Endothelial cell of umbilical vein (primary cell): ENCODE measurements at regions not wholly inside any gene's neighbourhood (a gene's known extent, or its start where the extent isn't known, plus 50 kb on each side); places are given as distances from the start of the nearest gene placed in this dataset.

Source experiments
- BruUV-seq: library from RNA; stranded (reverse); fragments of 400-500 nt; replicated peaks from 2 replicates; lab custom pipeline; 2021; lab: Mats Ljungman, UMichigan
- CTCF ChIA-PET: fragments of 300-600, 350-600 bp; sonication (Branson Sonifier 250); formaldehyde crosslinking; loops from one replicate; lab custom pipeline; 2021; ENCODE audit warnings: antibody characterized with exemption, inconsistent platforms; lab: Charles Lee
- POLR2A ChIA-PET: fragments of 300-600, 350-600 bp; sonication (Branson Sonifier 250); formaldehyde crosslinking; loops from one replicate; lab custom pipeline; 2021; ENCODE audit warnings: antibody characterized with exemption, inconsistent platforms; lab: Charles Lee
- DNase-seq: peaks from one replicate; pipeline ENCODE4 v3.0.0-alpha.2; 2011; ENCODE audit warnings: low read depth, low spot score
- FAIRE-seq: peaks from 2 replicates; lab custom pipeline; 2011; peaks lifted over from hg19 to GRCh38; lab: Jason Lieb, UNC
- H2AFZ ChIP-seq: 2 replicates; pipeline ENCODE4 v1.6.0; 2012; ENCODE audit warnings: low read depth, low read length, control low read depth, inconsistent platforms
- H3K27ac ChIP-seq: 2 replicates; pipeline ENCODE4 v1.5.1; 2011; ENCODE audit warnings: low read depth, mild to moderate bottlenecking, control low read depth, low read length, moderate library complexity; ENCODE audit not compliant: insufficient read depth
- H3K27me3 ChIP-seq, 2 experiments: 2 replicates each; pipeline versions ENCODE4 v1.6.0 to v1.6.1; 2011; ENCODE audit warnings: low read length in 2 of 2, mixed read lengths in 1 of 2; ENCODE audit not compliant: control insufficient read depth in 2 of 2, insufficient read depth in 2 of 2
- H3K36me3 ChIP-seq, 2 experiments: 2 replicates in 1 of 2; 3 replicates in 1 of 2; pipeline ENCODE4 v1.5.1; 2011; ENCODE audit warnings: low read length in 2 of 2, mild to moderate bottlenecking in 1 of 2, moderate library complexity in 1 of 2; ENCODE audit not compliant: control insufficient read depth in 2 of 2, insufficient read depth in 2 of 2; ENCODE audit errors: extremely low read depth in 1 of 2
- H3K4me1 ChIP-seq: 3 replicates; pipeline ENCODE4 v1.5.1; 2011; ENCODE audit warnings: mild to moderate bottlenecking, low read length; ENCODE audit not compliant: control insufficient read depth, insufficient read depth; ENCODE audit errors: extremely low read depth
- H3K4me2 ChIP-seq: 2 replicates; pipeline ENCODE4 v1.6.1; 2011; ENCODE audit warnings: low read length, control low read depth, mixed read lengths; ENCODE audit not compliant: insufficient read depth
- H3K4me3 ChIP-seq, 3 experiments: fragments of 200-600 bp in 1 of 3; sonication (generic), shearing (Covaris generic) in 1 of 3; replicated peaks in 1 of 3; 2 replicates each; pipeline ENCODE4 v1.5.1; 2011 to 2016; ENCODE audit warnings: control low read depth in 3 of 3, low read length in 3 of 3, mild to moderate bottlenecking in 2 of 3, inconsistent platforms in 1 of 3, low read depth in 1 of 3, moderate library complexity in 1 of 3; ENCODE audit not compliant: insufficient read depth in 1 of 3
- H3K79me2 ChIP-seq: 2 replicates; pipeline ENCODE4 v1.6.0; 2012; ENCODE audit warnings: low read length, inconsistent platforms; ENCODE audit not compliant: control insufficient read depth, insufficient read depth
- H3K9ac ChIP-seq: replicated peaks from 2 replicates; pipeline ENCODE3; 2011; ENCODE audit warnings: low read length, control low read depth; ENCODE audit not compliant: insufficient read depth; ENCODE audit errors: extremely low read depth
- H3K9me1 ChIP-seq: replicated peaks from 3 replicates; pipeline ENCODE4 v1.6.0; 2011; ENCODE audit warnings: mild to moderate bottlenecking, low read length; ENCODE audit not compliant: control insufficient read depth, insufficient read depth; ENCODE audit errors: extremely low read depth
- H3K9me3 ChIP-seq: replicated peaks from 2 replicates; pipeline ENCODE4 v1.5.1; 2012; ENCODE audit warnings: low read length, inconsistent platforms; ENCODE audit not compliant: control insufficient read depth, insufficient read depth
- H4K20me1 ChIP-seq: replicated peaks from 2 replicates; pipeline ENCODE3; 2011; ENCODE audit warnings: mild to moderate bottlenecking, low read length; ENCODE audit not compliant: control insufficient read depth, insufficient read depth; ENCODE audit errors: extremely low read depth
- CTCF ChIP-seq, 2 donors: IDR thresholded peaks; 1 replicate in 1 of 2; 2 replicates in 1 of 2; pipeline ENCODE4 v1.5.1; 2011; ENCODE audit warnings: low read length in 2 of 2, mild to moderate bottlenecking in 2 of 2, moderate library complexity in 2 of 2, control low read depth in 1 of 2, inconsistent platforms in 1 of 2, low read depth in 1 of 2; ENCODE audit not compliant: insufficient read depth in 1 of 2; ENCODE audit errors: extremely low read depth in 1 of 2
- EZH2 ChIP-seq: IDR thresholded peaks from 2 replicates; pipeline ENCODE4 v1.6.1; 2012; ENCODE audit warnings: borderline replicate concordance, low read depth, mild to moderate bottlenecking, moderate library complexity, low read length, inconsistent platforms; ENCODE audit not compliant: severe bottlenecking
- FOS ChIP-seq: IDR thresholded peaks from 2 replicates; pipeline ENCODE4 v1.6.1; 2011; ENCODE audit warnings: mild to moderate bottlenecking, low read length, moderate library complexity, borderline replicate concordance; ENCODE audit not compliant: insufficient read depth
- GATA2 ChIP-seq: IDR thresholded peaks from 2 replicates; pipeline ENCODE4 v1.7.0; 2011; ENCODE audit warnings: low read depth, mild to moderate bottlenecking, moderate library complexity, mixed read lengths, low read length; ENCODE audit not compliant: insufficient read length, insufficient read depth
- JUN ChIP-seq: IDR thresholded peaks from 2 replicates; pipeline ENCODE4 v1.6.1; 2011; ENCODE audit warnings: borderline replicate concordance, low read depth; ENCODE audit not compliant: insufficient read length, insufficient read depth
- MAX ChIP-seq: IDR thresholded peaks from 2 replicates; pipeline ENCODE4 v1.6.1; 2011; ENCODE audit not compliant: insufficient read depth, insufficient read length
- MYC ChIP-seq: IDR thresholded peaks from one replicate; pipeline ENCODE4 v1.6.1; 2011; ENCODE audit warnings: mild to moderate bottlenecking, low read depth, low read length
- POLR2A ChIP-seq: IDR thresholded peaks from 2 replicates; pipeline ENCODE4 v1.6.1; 2012; ENCODE audit warnings: low read depth, mild to moderate bottlenecking, control low read depth, low read length
- POLR2AphosphoS5 ChIP-seq: IDR thresholded peaks from 2 replicates; pipeline ENCODE4 v1.6.1; 2012; ENCODE audit warnings: low read depth, mild to moderate bottlenecking, control low read depth, low read length, moderate library complexity; ENCODE audit not compliant: insufficient read depth
- dilution Hi-C: fragments of 300-500 bp; cut with MboI; formaldehyde crosslinking; loops from one replicate; pipeline ENCODE4 v1.15.0; 2019; ENCODE audit warnings: low sequenced_read_pairs; ENCODE audit not compliant: extremely low pct_ligation_motif_present
- intact Hi-C: fragments of 100-400 bp; cut with micrococcal nuclease; formaldehyde crosslinking; loops from one replicate; pipeline ENCODE4 v1.10.0; 2022

GRCh38 chr4:176400816-176401461 is 81.2 kb downstream of the SPCS3 start:
- no peak for FAIRE-seq
- no TSS peak for BruUV-seq

More at GRCh38 chr4:176400816-176401461, 81.2 kb downstream of the SPCS3 start:
- Histone ChIP-seq H3K79me2 (no peaks in the 10 kb centered on the region), H3K27me3 (peaks cover 5 to 11% of the 10 kb centered on the region in 2 experiments), H3K4me1 (no peaks in the 10 kb centered on the region), H3K4me2 (no peak overlapping the region), H4K20me1 (no peaks in the 10 kb centered on the region), H3K9me3 (no peaks in the 10 kb centered on the region), H3K4me3 (no peak overlapping the region), H3K9me1 (no peaks in the 10 kb centered on the region), H2AFZ (no peak overlapping the region), H3K36me3 (no peaks in the 10 kb centered on the region), H3K27ac (no peak overlapping the region), H3K9ac (no peak overlapping the region)
- dilution Hi-C loops (no loop called here), intact Hi-C loops (no loop called here)
- ChIA-PET POLR2A (no interaction called here), CTCF (no interaction called here)
- TF ChIP-seq GATA2 (no peak), CTCF (IDR thresholded peaks at IDR 0.05; ENCODE audit: extremely low read depth in 1 of 2, insufficient read depth in 1 of 2, low read depth in 1 of 2, low read length in 2 of 2) (no peak), FOS (no peak), EZH2 (no peak), POLR2A (no peak), POLR2AphosphoS5 (no peak), MYC (no peak), MAX (no peak), JUN (no peak)
- no peak for DNase-seq
